RWPE1 (cell line): ENCODE measurements at regions not wholly inside any gene's neighbourhood (a gene's known extent, or its start where the extent isn't known, plus 50 kb on each side); places are given as distances from the start of the nearest gene placed in this dataset.

Experiments used
- CTCF ChIA-PET: fragments of 350-600 bp; sonication (Branson Sonifier 250); formaldehyde crosslinking; extraction: SDS; loops from one replicate; lab custom pipeline; 2021; lab: Yijun Ruan, JAX
- POLR2A ChIA-PET: fragments of 400-600 bp; formaldehyde crosslinking; extraction: SDS; loops from one replicate; lab custom pipeline; 2020; ENCODE audit warnings: antibody characterized with exemption; ENCODE audit not compliant: low non-redundant PET; lab: Yijun Ruan, JAX
- DNase-seq: peaks from one replicate; pipeline ENCODE4 v3.0.0; 2012; ENCODE audit warnings: low spot score
- H3K27ac ChIP-seq: fragments of 450-650 bp; 2 replicates; pipeline ENCODE4 v1.5.1; 2017
- TF ChIP-seq, protein P1 (sequence below): fragments of 450-650 bp; conservative IDR thresholded peaks from 2 replicates; pipeline ENCODE4 v1.5.1; 2017; ENCODE audit warnings: low read depth, mild to moderate bottlenecking

DNA sequence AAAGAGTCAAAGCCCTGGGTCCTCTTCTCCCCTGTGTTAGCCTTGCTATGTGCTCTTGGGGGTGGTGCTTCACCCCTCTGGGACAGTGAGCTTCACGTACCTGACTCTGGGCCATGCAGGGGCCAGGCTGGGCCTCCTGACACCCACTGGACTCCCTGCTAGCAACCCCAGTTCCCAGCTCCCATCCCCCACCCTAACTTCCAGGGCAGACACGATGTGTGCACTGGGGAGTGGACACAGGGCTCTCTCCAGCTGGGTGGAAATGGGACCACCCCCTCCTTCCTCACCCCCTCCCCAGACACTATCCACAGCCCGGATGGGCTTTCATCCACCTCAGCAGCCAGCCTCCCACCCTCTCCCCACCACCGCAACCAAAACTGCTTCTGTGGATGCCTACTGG is 113.0 kb upstream of the ZNF479 start:
- ChIA-PET POLR2A (no interaction called here), CTCF (no interaction called here)
- TF ChIP-seq, protein P1, sequence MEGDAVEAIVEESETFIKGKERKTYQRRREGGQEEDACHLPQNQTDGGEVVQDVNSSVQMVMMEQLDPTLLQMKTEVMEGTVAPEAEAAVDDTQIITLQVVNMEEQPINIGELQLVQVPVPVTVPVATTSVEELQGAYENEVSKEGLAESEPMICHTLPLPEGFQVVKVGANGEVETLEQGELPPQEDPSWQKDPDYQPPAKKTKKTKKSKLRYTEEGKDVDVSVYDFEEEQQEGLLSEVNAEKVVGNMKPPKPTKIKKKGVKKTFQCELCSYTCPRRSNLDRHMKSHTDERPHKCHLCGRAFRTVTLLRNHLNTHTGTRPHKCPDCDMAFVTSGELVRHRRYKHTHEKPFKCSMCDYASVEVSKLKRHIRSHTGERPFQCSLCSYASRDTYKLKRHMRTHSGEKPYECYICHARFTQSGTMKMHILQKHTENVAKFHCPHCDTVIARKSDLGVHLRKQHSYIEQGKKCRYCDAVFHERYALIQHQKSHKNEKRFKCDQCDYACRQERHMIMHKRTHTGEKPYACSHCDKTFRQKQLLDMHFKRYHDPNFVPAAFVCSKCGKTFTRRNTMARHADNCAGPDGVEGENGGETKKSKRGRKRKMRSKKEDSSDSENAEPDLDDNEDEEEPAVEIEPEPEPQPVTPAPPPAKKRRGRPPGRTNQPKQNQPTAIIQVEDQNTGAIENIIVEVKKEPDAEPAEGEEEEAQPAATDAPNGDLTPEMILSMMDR: no peak
- DNase-seq: no peak
- H3K27ac ChIP-seq: no peak overlapping the region

DNA sequence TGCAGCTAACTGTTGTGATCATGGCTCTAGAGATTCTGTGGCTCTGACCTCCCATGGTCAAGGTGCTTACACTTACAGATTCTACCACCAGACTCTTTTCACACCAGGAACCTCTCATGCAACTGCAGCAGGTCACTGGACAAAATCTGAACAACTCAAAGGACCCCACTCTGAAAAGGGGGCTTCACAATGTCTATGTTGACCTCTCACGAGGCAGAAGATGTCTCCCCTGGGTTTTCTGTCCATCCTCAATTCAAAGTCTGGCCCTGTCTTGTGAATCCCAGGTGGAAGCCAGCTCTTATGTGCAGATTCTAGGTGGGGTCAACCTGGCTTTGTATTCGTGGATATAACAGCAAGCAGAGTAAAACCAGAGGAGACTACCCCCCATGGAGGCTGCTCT is 118.6 kb upstream of the ZNF479 start:
- CTCF ChIA-PET: no interaction called here

DNA sequence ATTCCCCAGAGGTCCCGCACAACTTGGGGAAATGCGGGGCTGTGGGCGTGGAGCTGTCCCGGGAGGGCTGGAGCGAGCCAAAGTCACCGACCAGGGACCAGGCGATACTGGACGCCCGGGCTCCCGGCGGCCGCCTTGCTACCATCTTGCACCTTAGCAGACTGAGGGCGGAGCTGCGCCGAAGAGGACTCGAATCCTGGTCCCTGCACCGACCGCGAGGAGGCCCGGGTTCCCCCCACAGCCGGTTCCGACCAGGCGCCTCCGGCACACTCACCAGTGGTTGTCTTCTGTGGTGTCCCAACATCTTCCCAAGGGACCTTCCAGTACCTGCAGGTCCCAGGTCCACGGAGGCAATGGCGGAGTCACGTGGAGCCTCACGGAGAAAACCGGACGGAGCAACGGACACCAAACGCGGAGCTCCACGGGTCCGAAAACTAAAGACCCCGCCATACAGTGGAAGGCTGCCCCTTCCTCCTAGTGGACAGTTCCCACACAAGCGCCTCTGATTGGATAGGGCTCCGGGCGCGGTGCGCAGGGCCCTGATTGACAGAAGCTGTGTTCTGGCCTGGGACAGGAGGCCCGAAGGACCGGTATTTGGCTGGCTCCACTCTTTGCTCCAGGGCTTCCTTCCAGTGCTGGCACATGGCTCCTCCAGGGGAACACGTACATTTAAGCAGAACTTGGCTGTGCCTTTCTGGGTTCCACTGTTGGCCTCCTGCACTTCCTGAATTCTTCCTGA is 124.6 kb upstream of the ZNF479 start:
- CTCF ChIA-PET: no interaction called here
- H3K27ac ChIP-seq: no peak overlapping the region
- TF ChIP-seq, protein P1: no peak
- POLR2A ChIA-PET: no interaction called here
- no peak for DNase-seq

More for the DNA sequence above, 118.6 kb upstream of the ZNF479 start:
- no peak for DNase-seq
- TF ChIP-seq, protein P1: no peak
- POLR2A ChIA-PET: no interaction called here
- no peak overlapping the region for H3K27ac ChIP-seq

DNA sequence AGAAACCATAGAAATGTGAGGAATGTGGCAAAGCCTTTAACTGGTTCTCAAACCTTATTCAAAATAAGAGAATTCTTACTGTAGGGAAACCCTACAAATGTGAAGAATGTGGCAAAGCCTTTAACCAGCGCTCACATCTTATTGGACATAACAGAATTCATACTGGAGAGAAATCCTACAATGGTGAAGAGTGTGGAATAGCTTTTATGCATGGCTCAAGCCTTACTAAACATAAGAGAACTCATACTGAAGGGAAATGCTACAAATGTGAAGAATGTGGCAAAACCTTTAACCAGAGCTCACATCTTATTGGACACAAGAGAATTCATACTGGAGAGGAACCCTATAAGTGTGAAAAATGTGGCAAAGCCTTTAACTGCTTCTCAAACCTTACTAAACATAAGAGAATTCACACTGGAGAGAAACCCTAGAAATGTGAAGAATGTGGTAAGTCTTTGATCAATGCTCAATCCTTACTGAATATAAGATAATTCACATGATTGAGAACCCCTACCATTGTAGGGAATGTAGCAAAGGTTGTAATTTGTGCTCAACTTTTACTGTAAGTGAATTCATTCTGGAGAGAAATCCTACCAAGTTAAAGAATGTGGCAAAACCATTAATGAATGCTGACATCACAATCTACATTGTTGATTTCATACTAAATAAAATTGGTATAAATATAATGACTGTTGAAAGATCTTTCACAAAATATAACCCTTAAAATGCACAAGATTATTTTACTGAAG is 142.5 kb upstream of the ZNF479 start:
- TF ChIP-seq, protein P1: no peak
- ChIA-PET CTCF (no interaction called here), POLR2A (no interaction called here)
- no peak overlapping the region for H3K27ac ChIP-seq
- DNase-seq: no peak

DNA sequence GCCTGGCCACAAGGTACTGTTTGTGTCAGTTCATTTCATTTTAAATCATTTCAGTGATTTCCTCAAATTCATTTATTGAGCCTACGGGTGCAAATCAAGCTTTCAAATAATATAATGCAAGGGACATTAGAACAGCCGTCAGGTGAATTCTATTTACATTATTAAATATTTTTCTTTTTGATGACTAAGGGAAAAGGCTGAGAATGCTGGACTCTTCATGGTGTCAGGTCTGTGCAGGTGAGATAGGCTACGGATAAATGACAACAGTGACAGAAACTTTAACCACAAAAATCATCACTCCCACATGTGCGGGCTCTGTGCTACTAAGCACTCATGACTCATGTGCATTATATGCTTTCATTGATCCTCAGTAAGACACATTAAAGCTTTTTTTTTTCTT is 149.2 kb upstream of the ZNF716 start:
- ChIA-PET POLR2A (no interaction called here), CTCF (no interaction called here)
- H3K27ac ChIP-seq: no peak overlapping the region
- no peak for DNase-seq
- TF ChIP-seq, protein P1: no peak

DNA sequence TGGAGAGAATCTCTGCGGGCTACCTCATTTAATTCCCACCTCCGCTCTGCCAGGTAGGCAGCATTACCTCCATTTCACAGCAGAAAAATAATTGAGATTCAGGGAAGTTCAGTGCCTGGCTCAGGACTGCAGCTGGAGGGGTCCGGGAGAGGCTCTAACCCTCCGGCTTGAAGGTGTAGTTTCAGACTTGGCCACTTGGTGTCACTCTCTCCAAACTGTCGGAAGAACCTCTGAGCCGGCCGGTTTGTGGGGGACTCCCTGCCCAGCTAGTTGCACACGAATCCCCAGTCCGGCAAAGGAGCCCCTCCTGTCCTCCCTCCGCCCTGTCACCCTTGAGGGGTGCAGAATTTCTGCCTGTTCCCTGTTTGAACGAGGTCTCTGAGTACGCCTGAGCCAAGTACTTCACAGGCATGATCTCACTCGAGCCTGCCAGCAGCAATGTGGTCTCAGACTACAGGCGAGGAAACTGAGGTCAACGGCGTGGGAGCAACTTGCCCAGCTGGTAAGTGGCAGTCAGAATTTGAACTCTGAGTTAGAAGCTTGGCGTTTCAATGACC is 144.7 kb upstream of the ZNF716 start:
- CTCF ChIA-PET: interaction anchor here (0.6 kb wide), 1 partner anchor 57 kb away, joined by 4 read pairs; no protein-coding TSS in a partner anchor
- H3K27ac ChIP-seq: no peak overlapping the region
- DNase-seq: no peak
- TF ChIP-seq, protein P1: no peak
- POLR2A ChIA-PET: no interaction called here
